SK-N-SH (cell line): ENCODE measurements at regions not wholly inside any gene's neighbourhood (a gene's known extent, or its start where the extent isn't known, plus 50 kb on each side); places are given as distances from the start of the nearest gene placed in this dataset.

Experiments
- CTCF ChIA-PET: fragments of 300-600, 350-600 bp; formaldehyde crosslinking; extraction: SDS; loops from one replicate; lab custom pipeline; 2021; lab: Yijun Ruan, JAX
- POLR2A ChIA-PET: fragments of 350-600 bp; sonication (Branson Sonifier 250); formaldehyde crosslinking; extraction: SDS; loops from one replicate; lab custom pipeline; 2020; ENCODE audit warnings: antibody characterized with exemption, inconsistent platforms; lab: Yijun Ruan, JAX
- DNase-seq: peaks from one replicate; pipeline ENCODE4 v3.0.0; 2012
- H2AFZ ChIP-seq: fragments of 200-600 bp; sonication (generic); 2 replicates; pipeline ENCODE4 v1.8.1; 2016; ENCODE audit warnings: antibody characterized with exemption, mild to moderate bottlenecking, low read depth
- H3F3A ChIP-seq: fragments of 200-600 bp; sonication (generic); replicated peaks from 2 replicates; pipeline ENCODE3; 2016; ENCODE audit warnings: antibody characterized with exemption, mild to moderate bottlenecking; ENCODE audit not compliant: insufficient read depth
- H3K27ac ChIP-seq, 2 experiments: fragments of 200-500 bp in 1 of 2; fragments of 200-600 bp in 1 of 2; sonication (Bioruptor generic) in 1 of 2; sonication (generic), shearing (Covaris generic) in 1 of 2; 2 replicates each; pipeline versions ENCODE4 v1.5.1 to v1.6.1; 2014 to 2016; ENCODE audit warnings: low read depth in 2 of 2, inconsistent platforms in 1 of 2, low read length in 1 of 2, mild to moderate bottlenecking in 1 of 2, mixed read lengths in 1 of 2
- H3K27me3 ChIP-seq: fragments of 200-600 bp; sonication (generic), shearing (Covaris generic); 2 replicates; pipeline ENCODE4 v1.6.1; 2016; ENCODE audit warnings: mixed run types; ENCODE audit not compliant: insufficient read depth
- H3K36me3 ChIP-seq, 2 experiments: fragments of 200-500 bp in 1 of 2; fragments of 200-600 bp in 1 of 2; sonication (Bioruptor generic) in 1 of 2; sonication (generic) in 1 of 2; replicated peaks in 1 of 2; 2 replicates each; pipeline versions ENCODE3 to v1.5.1; 2014 to 2016; ENCODE audit warnings: low read length in 1 of 2, mild to moderate bottlenecking in 1 of 2; ENCODE audit not compliant: insufficient read depth in 2 of 2, control insufficient read depth in 1 of 2
- H3K4me1 ChIP-seq, 2 experiments: fragments of 200-500 bp in 1 of 2; fragments of 200-600 bp in 1 of 2; sonication (Bioruptor generic) in 1 of 2; sonication (generic), shearing (Covaris generic) in 1 of 2; 2 replicates each; pipeline versions ENCODE4 v1.5.1 to v1.6.1; 2014 to 2016; ENCODE audit warnings: low read depth in 1 of 2, low read length in 1 of 2, mixed run types in 1 of 2; ENCODE audit not compliant: insufficient read depth in 2 of 2, control insufficient read depth in 1 of 2
- H3K4me2 ChIP-seq: fragments of 200-600 bp; sonication (generic), shearing (Covaris generic); 2 replicates; pipeline ENCODE4 v1.6.1; 2017; ENCODE audit warnings: mixed run types
- H3K4me3 ChIP-seq, 2 experiments: fragments of 200-500 bp in 1 of 2; fragments of 200-600 bp in 1 of 2; sonication (Bioruptor generic) in 1 of 2; sonication (generic), shearing (Covaris generic) in 1 of 2; 2 replicates each; pipeline versions ENCODE4 v1.5.1 to v1.8.1; 2014 to 2016; ENCODE audit warnings: low read depth in 2 of 2, inconsistent platforms in 1 of 2, low read length in 1 of 2, mild to moderate bottlenecking in 1 of 2, mixed read lengths in 1 of 2, moderate library complexity in 1 of 2
- H3K79me2 ChIP-seq: fragments of 200-600 bp; sonication (generic); 2 replicates; pipeline ENCODE4 v1.8.1; 2017; ENCODE audit warnings: mild to moderate bottlenecking; ENCODE audit not compliant: insufficient read depth
- H3K9ac ChIP-seq: fragments of 200-600 bp; sonication (generic); 2 replicates; pipeline ENCODE4 v1.6.1; 2017; ENCODE audit warnings: mixed run types
- H3K9me2 ChIP-seq: fragments of 200-600 bp; sonication (generic); 2 replicates; pipeline ENCODE4 v1.6.1; 2017; ENCODE audit warnings: mixed run types
- H3K9me3 ChIP-seq: fragments of 200-600 bp; sonication (generic); 2 replicates; pipeline ENCODE4 v1.6.1; 2017; ENCODE audit warnings: mixed run types, mild to moderate bottlenecking, moderate library complexity
- H4K20me1 ChIP-seq: fragments of 200-600 bp; sonication (generic); 2 replicates; pipeline ENCODE4 v1.6.1; 2017; ENCODE audit warnings: mild to moderate bottlenecking, mixed run types; ENCODE audit not compliant: insufficient read depth
- CHD2 ChIP-seq: fragments of 150-350 bp; IDR thresholded peaks from 2 replicates; pipeline ENCODE4 v1.6.1; 2018; ENCODE audit warnings: low read length; ENCODE audit not compliant: partially characterized antibody
- EP300 ChIP-seq, 2 experiments: IDR thresholded peaks; 2 replicates each; pipeline versions ENCODE4 v1.4.0 to v1.6.1; 2012; ENCODE audit warnings: borderline replicate concordance in 1 of 2, low read depth in 1 of 2, low read length in 1 of 2
- FOXM1 ChIP-seq: IDR thresholded peaks from 2 replicates; pipeline ENCODE4 v1.4.0; 2012; ENCODE audit warnings: low read depth, mild to moderate bottlenecking
- GATA2 ChIP-seq: sonication (generic); formaldehyde crosslinking; IDR thresholded peaks from 2 replicates; pipeline ENCODE4 v1.5.0; 2020; ENCODE audit warnings: mild to moderate bottlenecking, missing genetic modification reagents
- MXI1 ChIP-seq: IDR thresholded peaks from 2 replicates; pipeline ENCODE4 v1.6.1; 2012; ENCODE audit warnings: mild to moderate bottlenecking, low read depth, low read length, improper control_type of control experiment
- RAD21 ChIP-seq: IDR thresholded peaks from 2 replicates; pipeline ENCODE4 v1.6.1; 2012; ENCODE audit warnings: mild to moderate bottlenecking, low read length
- RFX5 ChIP-seq: IDR thresholded peaks from 2 replicates; pipeline ENCODE4 v1.6.1; 2012; ENCODE audit warnings: mild to moderate bottlenecking, improper control_type of control experiment, low read length
- RXRA ChIP-seq: IDR thresholded peaks from 2 replicates; pipeline ENCODE4 v1.4.0; 2012; ENCODE audit warnings: low read depth, mild to moderate bottlenecking, borderline replicate concordance
- YY1 ChIP-seq: IDR thresholded peaks from 2 replicates; pipeline ENCODE4 v1.4.0; 2012; ENCODE audit warnings: low read depth, mild to moderate bottlenecking
- WGBS: methylation state at CpG from one replicate; pipeline ENCODE4 v1.1.6; 2017; ENCODE audit warnings: low lambda C conversion rate; 5-methylcytosine and 5-hydroxymethylcytosine counted together
- TF ChIP-seq, protein P1 (sequence below): IDR thresholded peaks from 2 replicates; pipeline ENCODE4; 2012
- TF ChIP-seq, protein P2 (sequence below): fragments of 150-350 bp; IDR thresholded peaks from 2 replicates; pipeline ENCODE4 v1.6.1; 2016; ENCODE audit warnings: mild to moderate bottlenecking, low read depth, low read length
- TF ChIP-seq, protein P3 (sequence below): IDR thresholded peaks from 2 replicates; pipeline ENCODE4 v1.6.1; 2012; ENCODE audit warnings: mild to moderate bottlenecking, low read depth, low read length, moderate library complexity
- TF ChIP-seq, protein P4 (sequence below): IDR thresholded peaks from 2 replicates; pipeline ENCODE4 v1.4.0; 2012; ENCODE audit warnings: low read depth
- TF ChIP-seq, protein P5 (sequence below): IDR thresholded peaks from 2 replicates; pipeline ENCODE4 v1.4.0; 2012; ENCODE audit warnings: low read depth, borderline replicate concordance
- TF ChIP-seq, protein P6 (sequence below): fragments of 200-600 bp; sonication (generic); IDR thresholded peaks from 2 replicates; pipeline ENCODE4 v1.6.1; 2017; ENCODE audit warnings: antibody characterized with exemption, mild to moderate bottlenecking, moderate library complexity

DNA sequence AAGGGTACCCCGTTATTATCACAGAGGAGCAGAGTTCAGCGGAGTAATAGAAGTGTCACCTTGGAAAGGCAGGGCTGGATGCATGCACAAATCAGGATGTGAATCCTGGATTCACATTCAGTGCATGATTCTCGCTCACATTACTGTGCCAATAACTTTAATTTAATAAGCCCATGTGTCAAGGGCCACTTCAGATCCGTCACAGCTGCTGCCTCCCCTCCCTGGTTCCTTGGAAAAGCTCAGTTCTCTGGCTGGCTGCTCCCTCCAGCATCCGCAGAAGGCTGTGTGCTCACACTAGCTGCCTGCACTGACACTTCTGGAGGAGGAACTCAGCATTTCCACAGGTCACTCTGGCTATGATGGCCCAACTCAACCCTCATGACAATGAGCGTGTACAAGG lies 256.8 kb upstream of the ADAMTS16 start:
- H4K20me1 ChIP-seq = no peaks in the 10 kb centered on the region
- no peaks in the 10 kb centered on the region; a peak in 1 of 4 replicates for H3K4me1 ChIP-seq
- no peak overlapping the region for H2AFZ ChIP-seq
- H3K4me3 ChIP-seq = no peak overlapping the region
- H3F3A ChIP-seq = no peaks in the 10 kb centered on the region
- DNase-seq = no peak
- WGBS = 24% methylated on average over 5 of the region's 6 CpGs
- no peaks in the 10 kb centered on the region for H3K9me3 ChIP-seq
- no peaks in the 10 kb centered on the region for H3K27me3 ChIP-seq
- H3K9ac ChIP-seq = no peak overlapping the region
- TF ChIP-seq, protein P1, sequence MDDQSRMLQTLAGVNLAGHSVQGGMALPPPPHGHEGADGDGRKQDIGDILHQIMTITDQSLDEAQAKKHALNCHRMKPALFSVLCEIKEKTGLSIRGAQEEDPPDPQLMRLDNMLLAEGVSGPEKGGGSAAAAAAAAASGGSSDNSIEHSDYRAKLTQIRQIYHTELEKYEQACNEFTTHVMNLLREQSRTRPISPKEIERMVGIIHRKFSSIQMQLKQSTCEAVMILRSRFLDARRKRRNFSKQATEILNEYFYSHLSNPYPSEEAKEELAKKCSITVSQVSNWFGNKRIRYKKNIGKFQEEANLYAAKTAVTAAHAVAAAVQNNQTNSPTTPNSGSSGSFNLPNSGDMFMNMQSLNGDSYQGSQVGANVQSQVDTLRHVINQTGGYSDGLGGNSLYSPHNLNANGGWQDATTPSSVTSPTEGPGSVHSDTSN = no peak
- TF ChIP-seq, protein P2, sequence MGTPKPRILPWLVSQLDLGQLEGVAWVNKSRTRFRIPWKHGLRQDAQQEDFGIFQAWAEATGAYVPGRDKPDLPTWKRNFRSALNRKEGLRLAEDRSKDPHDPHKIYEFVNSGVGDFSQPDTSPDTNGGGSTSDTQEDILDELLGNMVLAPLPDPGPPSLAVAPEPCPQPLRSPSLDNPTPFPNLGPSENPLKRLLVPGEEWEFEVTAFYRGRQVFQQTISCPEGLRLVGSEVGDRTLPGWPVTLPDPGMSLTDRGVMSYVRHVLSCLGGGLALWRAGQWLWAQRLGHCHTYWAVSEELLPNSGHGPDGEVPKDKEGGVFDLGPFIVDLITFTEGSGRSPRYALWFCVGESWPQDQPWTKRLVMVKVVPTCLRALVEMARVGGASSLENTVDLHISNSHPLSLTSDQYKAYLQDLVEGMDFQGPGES = no peak
- TF ChIP-seq RXRA (no peak), GATA2 (no peak), YY1 (no peak), FOXM1 (no peak), CHD2 (no peak), MXI1 (no peak), RFX5 (no peak), RAD21 (no peak), EP300 (IDR thresholded peaks at IDR 0.05; ENCODE audit: borderline replicate concordance in 1 of 2, low read depth in 1 of 2, low read length in 1 of 2) (no peak)
- TF ChIP-seq, protein P3, sequence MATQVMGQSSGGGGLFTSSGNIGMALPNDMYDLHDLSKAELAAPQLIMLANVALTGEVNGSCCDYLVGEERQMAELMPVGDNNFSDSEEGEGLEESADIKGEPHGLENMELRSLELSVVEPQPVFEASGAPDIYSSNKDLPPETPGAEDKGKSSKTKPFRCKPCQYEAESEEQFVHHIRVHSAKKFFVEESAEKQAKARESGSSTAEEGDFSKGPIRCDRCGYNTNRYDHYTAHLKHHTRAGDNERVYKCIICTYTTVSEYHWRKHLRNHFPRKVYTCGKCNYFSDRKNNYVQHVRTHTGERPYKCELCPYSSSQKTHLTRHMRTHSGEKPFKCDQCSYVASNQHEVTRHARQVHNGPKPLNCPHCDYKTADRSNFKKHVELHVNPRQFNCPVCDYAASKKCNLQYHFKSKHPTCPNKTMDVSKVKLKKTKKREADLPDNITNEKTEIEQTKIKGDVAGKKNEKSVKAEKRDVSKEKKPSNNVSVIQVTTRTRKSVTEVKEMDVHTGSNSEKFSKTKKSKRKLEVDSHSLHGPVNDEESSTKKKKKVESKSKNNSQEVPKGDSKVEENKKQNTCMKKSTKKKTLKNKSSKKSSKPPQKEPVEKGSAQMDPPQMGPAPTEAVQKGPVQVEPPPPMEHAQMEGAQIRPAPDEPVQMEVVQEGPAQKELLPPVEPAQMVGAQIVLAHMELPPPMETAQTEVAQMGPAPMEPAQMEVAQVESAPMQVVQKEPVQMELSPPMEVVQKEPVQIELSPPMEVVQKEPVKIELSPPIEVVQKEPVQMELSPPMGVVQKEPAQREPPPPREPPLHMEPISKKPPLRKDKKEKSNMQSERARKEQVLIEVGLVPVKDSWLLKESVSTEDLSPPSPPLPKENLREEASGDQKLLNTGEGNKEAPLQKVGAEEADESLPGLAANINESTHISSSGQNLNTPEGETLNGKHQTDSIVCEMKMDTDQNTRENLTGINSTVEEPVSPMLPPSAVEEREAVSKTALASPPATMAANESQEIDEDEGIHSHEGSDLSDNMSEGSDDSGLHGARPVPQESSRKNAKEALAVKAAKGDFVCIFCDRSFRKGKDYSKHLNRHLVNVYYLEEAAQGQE = no peak
- TF ChIP-seq, protein P4, sequence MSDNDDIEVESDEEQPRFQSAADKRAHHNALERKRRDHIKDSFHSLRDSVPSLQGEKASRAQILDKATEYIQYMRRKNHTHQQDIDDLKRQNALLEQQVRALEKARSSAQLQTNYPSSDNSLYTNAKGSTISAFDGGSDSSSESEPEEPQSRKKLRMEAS = no peak
- TF ChIP-seq, protein P5, sequence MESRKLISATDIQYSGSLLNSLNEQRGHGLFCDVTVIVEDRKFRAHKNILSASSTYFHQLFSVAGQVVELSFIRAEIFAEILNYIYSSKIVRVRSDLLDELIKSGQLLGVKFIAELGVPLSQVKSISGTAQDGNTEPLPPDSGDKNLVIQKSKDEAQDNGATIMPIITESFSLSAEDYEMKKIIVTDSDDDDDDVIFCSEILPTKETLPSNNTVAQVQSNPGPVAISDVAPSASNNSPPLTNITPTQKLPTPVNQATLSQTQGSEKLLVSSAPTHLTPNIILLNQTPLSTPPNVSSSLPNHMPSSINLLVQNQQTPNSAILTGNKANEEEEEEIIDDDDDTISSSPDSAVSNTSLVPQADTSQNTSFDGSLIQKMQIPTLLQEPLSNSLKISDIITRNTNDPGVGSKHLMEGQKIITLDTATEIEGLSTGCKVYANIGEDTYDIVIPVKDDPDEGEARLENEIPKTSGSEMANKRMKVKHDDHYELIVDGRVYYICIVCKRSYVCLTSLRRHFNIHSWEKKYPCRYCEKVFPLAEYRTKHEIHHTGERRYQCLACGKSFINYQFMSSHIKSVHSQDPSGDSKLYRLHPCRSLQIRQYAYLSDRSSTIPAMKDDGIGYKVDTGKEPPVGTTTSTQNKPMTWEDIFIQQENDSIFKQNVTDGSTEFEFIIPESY = no peak
- TF ChIP-seq, protein P6, sequence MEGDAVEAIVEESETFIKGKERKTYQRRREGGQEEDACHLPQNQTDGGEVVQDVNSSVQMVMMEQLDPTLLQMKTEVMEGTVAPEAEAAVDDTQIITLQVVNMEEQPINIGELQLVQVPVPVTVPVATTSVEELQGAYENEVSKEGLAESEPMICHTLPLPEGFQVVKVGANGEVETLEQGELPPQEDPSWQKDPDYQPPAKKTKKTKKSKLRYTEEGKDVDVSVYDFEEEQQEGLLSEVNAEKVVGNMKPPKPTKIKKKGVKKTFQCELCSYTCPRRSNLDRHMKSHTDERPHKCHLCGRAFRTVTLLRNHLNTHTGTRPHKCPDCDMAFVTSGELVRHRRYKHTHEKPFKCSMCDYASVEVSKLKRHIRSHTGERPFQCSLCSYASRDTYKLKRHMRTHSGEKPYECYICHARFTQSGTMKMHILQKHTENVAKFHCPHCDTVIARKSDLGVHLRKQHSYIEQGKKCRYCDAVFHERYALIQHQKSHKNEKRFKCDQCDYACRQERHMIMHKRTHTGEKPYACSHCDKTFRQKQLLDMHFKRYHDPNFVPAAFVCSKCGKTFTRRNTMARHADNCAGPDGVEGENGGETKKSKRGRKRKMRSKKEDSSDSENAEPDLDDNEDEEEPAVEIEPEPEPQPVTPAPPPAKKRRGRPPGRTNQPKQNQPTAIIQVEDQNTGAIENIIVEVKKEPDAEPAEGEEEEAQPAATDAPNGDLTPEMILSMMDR = no peak
- no peaks in the 10 kb centered on the region for H3K9me2 ChIP-seq
- no peaks in the 10 kb centered on the region for H3K79me2 ChIP-seq
- POLR2A ChIA-PET = no interaction called here
- no peaks in the 10 kb centered on the region for H3K36me3 ChIP-seq
- no peak overlapping the region for H3K4me2 ChIP-seq
- CTCF ChIA-PET = interaction anchor here (0.6 to 9.5 kb wide), 4 partner anchors 59 to 536 kb away, joined by 3 to 105 read pairs (median 37); partner anchors contain the start of gene ICE1
- H3K27ac ChIP-seq = no peak overlapping the region
